ENCODE measurements at regions not wholly inside any gene's neighbourhood (a gene's known extent, or its start where the extent isn't known, plus 50 kb on each side); places are given as distances from the start of the nearest gene placed in this dataset.

GRCh38 chr20:16819483-16819882 is 71.3 kb downstream of the OTOR start:
- no peak overlapping the region for H2BK120ac ChIP-seq (ENCODE audit: low read depth, low read length, poor library complexity, severe bottlenecking)
- H2BK20ac ChIP-seq (ENCODE audit: low read depth, low read length, poor library complexity, severe bottlenecking): no peak overlapping the region
- no peak overlapping the region for H2AFZ ChIP-seq (ENCODE audit: low read length)
- H3T11ph ChIP-seq (ENCODE audit: low read length): no peak overlapping the region
- no peak overlapping the region for H3K27ac ChIP-seq (ENCODE audit: insufficient read length, low read depth, low read length)
- no peak overlapping the region for H3K27ac Mint-ChIP-seq
- no peak for DNase-seq
- no peak overlapping the region for H2BK5ac ChIP-seq (ENCODE audit: insufficient read length, low read length)
- H3K79me2 ChIP-seq (ENCODE audit: insufficient read depth, low read length): no peaks in the 10 kb centered on the region
- no peaks in the 10 kb centered on the region for H3K4me1 ChIP-seq (ENCODE audit: insufficient read depth, low read length)
- no peak overlapping the region for H3K56ac ChIP-seq (ENCODE audit: insufficient read length, low read depth, low read length)
- H3K36me3 Mint-ChIP-seq (ENCODE audit: insufficient read depth in 1 of 3, low read depth in 3 of 3): peaks cover 3 to 17% (median 15%) of the 10 kb centered on the region in 3 experiments
- H3K4ac ChIP-seq (ENCODE audit: low read depth, low read length): no peak overlapping the region
- no peak overlapping the region for H2AK5ac ChIP-seq (ENCODE audit: insufficient read length, low read length)
- H3K4me3 Mint-ChIP-seq: no peak overlapping the region
- peaks cover 0 to 6% of the 10 kb centered on the region in 2 experiments; a peak in 2 of 4 replicates for H3K4me1 Mint-ChIP-seq
- H3K14ac ChIP-seq (ENCODE audit: insufficient read depth, low read length): no peak overlapping the region
- no peak overlapping the region for H3K18ac ChIP-seq (ENCODE audit: insufficient read length, low read depth, low read length)
- H2BK12ac ChIP-seq (ENCODE audit: insufficient read length, low read depth, low read length): no peak overlapping the region
- peaks cover 17 to 24% of the 10 kb centered on the region in 2 experiments for H3K9me3 Mint-ChIP-seq
- no CpG with 5 or more reads among the region's 2 CpGs for WGBS (ENCODE audit: extremely low coverage, insufficient read length, low lambda C conversion rate)
- H4K20me1 ChIP-seq (ENCODE audit: control insufficient read depth, insufficient read depth, insufficient read length): no peaks in the 10 kb centered on the region
- no peak overlapping the region for H3K23ac ChIP-seq (ENCODE audit: insufficient read length, low read depth, low read length)
- no peaks in the 10 kb centered on the region for H3K9me3 ChIP-seq (ENCODE audit: control insufficient read depth, low read depth, low read length)
- H3K4me2 ChIP-seq (ENCODE audit: insufficient read depth, insufficient read length, low read length): no peak overlapping the region
- H2BK15ac ChIP-seq (ENCODE audit: low read depth, low read length): no peak overlapping the region
- no peak overlapping the region for H3K9ac ChIP-seq (ENCODE audit: extremely low read depth, insufficient read length, low read length)
- no peaks in the 10 kb centered on the region for H3K27me3 ChIP-seq (ENCODE audit: insufficient read depth, low read length)
- H3K27me3 Mint-ChIP-seq (ENCODE audit: low read depth): no peaks in the 10 kb centered on the region; the same call in 1 of the 2 replicates
- no peak overlapping the region for H4K8ac ChIP-seq (replicated peaks; ENCODE audit: insufficient read length, low read depth, low read length)
- H4K5ac ChIP-seq (ENCODE audit: insufficient read length, low read depth, low read length): no peak overlapping the region
- H3K23me2 ChIP-seq (ENCODE audit: insufficient read length, low read depth, low read length, poor library complexity, severe bottlenecking): no peaks in the 10 kb centered on the region
- no peak overlapping the region for H4K91ac ChIP-seq (ENCODE audit: insufficient read length, low read depth, low read length)
- no peaks in the 10 kb centered on the region for H3K79me1 ChIP-seq (ENCODE audit: insufficient read depth, low read depth, low read length, poor library complexity, severe bottlenecking)
- TF ChIP-seq, protein P1, sequence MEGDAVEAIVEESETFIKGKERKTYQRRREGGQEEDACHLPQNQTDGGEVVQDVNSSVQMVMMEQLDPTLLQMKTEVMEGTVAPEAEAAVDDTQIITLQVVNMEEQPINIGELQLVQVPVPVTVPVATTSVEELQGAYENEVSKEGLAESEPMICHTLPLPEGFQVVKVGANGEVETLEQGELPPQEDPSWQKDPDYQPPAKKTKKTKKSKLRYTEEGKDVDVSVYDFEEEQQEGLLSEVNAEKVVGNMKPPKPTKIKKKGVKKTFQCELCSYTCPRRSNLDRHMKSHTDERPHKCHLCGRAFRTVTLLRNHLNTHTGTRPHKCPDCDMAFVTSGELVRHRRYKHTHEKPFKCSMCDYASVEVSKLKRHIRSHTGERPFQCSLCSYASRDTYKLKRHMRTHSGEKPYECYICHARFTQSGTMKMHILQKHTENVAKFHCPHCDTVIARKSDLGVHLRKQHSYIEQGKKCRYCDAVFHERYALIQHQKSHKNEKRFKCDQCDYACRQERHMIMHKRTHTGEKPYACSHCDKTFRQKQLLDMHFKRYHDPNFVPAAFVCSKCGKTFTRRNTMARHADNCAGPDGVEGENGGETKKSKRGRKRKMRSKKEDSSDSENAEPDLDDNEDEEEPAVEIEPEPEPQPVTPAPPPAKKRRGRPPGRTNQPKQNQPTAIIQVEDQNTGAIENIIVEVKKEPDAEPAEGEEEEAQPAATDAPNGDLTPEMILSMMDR (conservative IDR thresholded peaks at IDR 0.05): no peak

All from H9 (cell line).